GM23338 (cell line): ENCODE measurements at regions not wholly inside any gene's neighbourhood (a gene's known extent, or its start where the extent isn't known, plus 50 kb on each side); places are given as distances from the start of the nearest gene placed in this dataset.

Experiments used
- ATAC-seq: fragments of 200-7000 bp; cut with Tn5 transposase; 3 replicates; pipeline ENCODE4 v1.9.1; 2020
- DNase-seq: peaks from one replicate; pipeline ENCODE4 v3.0.0-alpha.2; 2015; ENCODE audit warnings: low spot score
- H2AFZ ChIP-seq: fragments of 200-600 bp; sonication (generic); 2 replicates; pipeline ENCODE4 v1.8.0; 2016; ENCODE audit warnings: antibody characterized with exemption, mild to moderate bottlenecking, moderate library complexity
- H3F3A ChIP-seq: fragments of 200-600 bp; sonication (generic); replicated peaks from 2 replicates; pipeline ENCODE4 v1.8.0; 2017; ENCODE audit warnings: antibody characterized with exemption, mixed run types, low read depth
- H3K27ac ChIP-seq: fragments of 200-600 bp; sonication (generic); 2 replicates; pipeline ENCODE4 v1.6.1; 2016; ENCODE audit warnings: low read depth
- H3K27me3 ChIP-seq: fragments of 200-600 bp; sonication (generic); 2 replicates; pipeline ENCODE4 v1.8.0; 2016; ENCODE audit warnings: mild to moderate bottlenecking, mixed run types, moderate library complexity; ENCODE audit not compliant: insufficient read depth
- H3K36me3 ChIP-seq: fragments of 200-600 bp; sonication (generic); 2 replicates; pipeline ENCODE4 v1.8.0; 2016; ENCODE audit warnings: mild to moderate bottlenecking; ENCODE audit not compliant: insufficient read depth
- H3K4me1 ChIP-seq: fragments of 200-600 bp; sonication (generic); 2 replicates; pipeline ENCODE4 v1.8.0; 2016; ENCODE audit warnings: mild to moderate bottlenecking, moderate library complexity; ENCODE audit not compliant: insufficient read depth
- H3K4me2 ChIP-seq: fragments of 200-600 bp; sonication (generic); 2 replicates; pipeline ENCODE4 v1.7.1; 2017; ENCODE audit warnings: mixed run types
- H3K4me3 ChIP-seq: fragments of 200-600 bp; sonication (generic); 2 replicates; pipeline ENCODE4 v1.6.1; 2016; ENCODE audit warnings: mixed run types
- H3K79me2 ChIP-seq: fragments of 200-600 bp; sonication (generic); replicated peaks from 2 replicates; pipeline ENCODE4 v1.8.0; 2017; ENCODE audit warnings: mild to moderate bottlenecking; ENCODE audit not compliant: insufficient read depth
- H3K9me2 ChIP-seq: fragments of 200-600 bp; sonication (generic); 2 replicates; pipeline ENCODE4 v1.8.0; 2017; ENCODE audit not compliant: insufficient read depth
- H4K20me1 ChIP-seq: fragments of 200-600 bp; sonication (generic); replicated peaks from 2 replicates; pipeline ENCODE4 v1.8.0; 2017; ENCODE audit warnings: mild to moderate bottlenecking; ENCODE audit not compliant: insufficient read depth
- H3K27ac Mint-ChIP-seq: 2 replicates; pipeline ENCODE4 v1.8.0; 2020; ENCODE audit warnings: inconsistent platforms, mild to moderate bottlenecking, moderate library complexity, mixed read lengths
- H3K27me3 Mint-ChIP-seq: 3 replicates; pipeline ENCODE4 v1.8.0; 2022; ENCODE audit warnings: low read depth, mild to moderate bottlenecking, moderate library complexity, mixed read lengths, inconsistent platforms; ENCODE audit not compliant: insufficient read depth, poor library complexity
- H3K36me3 Mint-ChIP-seq: 3 replicates; pipeline ENCODE4 v1.8.0; 2021; ENCODE audit warnings: low read depth, mild to moderate bottlenecking, inconsistent platforms, moderate library complexity, mixed read lengths
- H3K4me1 Mint-ChIP-seq: 3 replicates; pipeline ENCODE4 v1.8.0; 2020; ENCODE audit warnings: mild to moderate bottlenecking, inconsistent platforms, mixed read lengths
- H3K4me3 Mint-ChIP-seq: 3 replicates; pipeline ENCODE4 v1.8.0; 2021; ENCODE audit warnings: moderate library complexity, mild to moderate bottlenecking, inconsistent platforms, mixed read lengths
- H3K9me3 Mint-ChIP-seq: 3 replicates; pipeline ENCODE4 v1.8.0; 2020; ENCODE audit warnings: moderate library complexity, mild to moderate bottlenecking, inconsistent platforms, mixed read lengths
- CREB1 ChIP-seq: fragments of 250-450 bp; sonication (Bioruptor Pico); IDR thresholded peaks from 2 replicates; pipeline ENCODE4 v1.5.0; 2020; ENCODE audit warnings: low read depth, mild to moderate bottlenecking, moderate library complexity
- CTCF ChIP-seq, 2 experiments: fragments of 200-600 bp in 1 of 2; sonication (generic) in 1 of 2; conservative IDR thresholded peaks; 2 replicates each; pipeline versions ENCODE4 v1.5.1 to v1.6.1; 2016 to 2017; ENCODE audit warnings: antibody characterized with exemption in 2 of 2, low read depth in 2 of 2, mild to moderate bottlenecking in 2 of 2, moderate library complexity in 1 of 2
- ETS1 ChIP-seq: IDR thresholded peaks from 2 replicates; pipeline ENCODE4 v1.6.1; 2016; ENCODE audit warnings: antibody characterized with exemption
- EZH2 ChIP-seq: fragments of 200-600 bp; sonication (generic); IDR thresholded peaks from one replicate; pipeline ENCODE4 v1.8.0; 2017; ENCODE audit warnings: antibody characterized with exemption, mild to moderate bottlenecking, low read depth; ENCODE audit not compliant: unreplicated experiment
- EZH2phosphoT487 ChIP-seq: fragments of 200-600 bp; sonication (generic); IDR thresholded peaks from one replicate; pipeline ENCODE4 v1.8.1; 2018; ENCODE audit warnings: antibody characterized with exemption; ENCODE audit not compliant: unreplicated experiment
- JUNB ChIP-seq: IDR thresholded peaks from one replicate; pipeline ENCODE4 v1.6.1; 2016; ENCODE audit warnings: antibody characterized with exemption; ENCODE audit not compliant: unreplicated experiment
- NANOG ChIP-seq: IDR thresholded peaks from 2 replicates; pipeline ENCODE4 v1.6.1; 2016; ENCODE audit warnings: antibody characterized with exemption, borderline replicate concordance
- POLR2AphosphoS5 ChIP-seq: IDR thresholded peaks from 2 replicates; pipeline ENCODE4 v1.6.1; 2016; ENCODE audit warnings: antibody characterized with exemption, low read depth
- REST ChIP-seq: IDR thresholded peaks from one replicate; pipeline ENCODE4 v1.6.1; 2018; ENCODE audit warnings: antibody characterized with exemption; ENCODE audit not compliant: unreplicated experiment
- STAT1 ChIP-seq: IDR thresholded peaks from one replicate; pipeline ENCODE4 v1.6.1; 2016; ENCODE audit warnings: antibody characterized with exemption; ENCODE audit not compliant: unreplicated experiment
- ZNF114 ChIP-seq: fragments of 250-450 bp; sonication (Bioruptor Pico); IDR thresholded peaks from 2 replicates; pipeline ENCODE4 v1.5.0; 2020; ENCODE audit warnings: mild to moderate bottlenecking, moderate library complexity
- ZNF331 ChIP-seq: fragments of 250-450 bp; sonication (Bioruptor Pico); IDR thresholded peaks from 2 replicates; pipeline ENCODE4 v1.5.0; 2020; ENCODE audit warnings: low read depth, mild to moderate bottlenecking, moderate library complexity
- ZNF462 ChIP-seq: fragments of 250-450 bp; sonication (Bioruptor Pico); IDR thresholded peaks from 2 replicates; pipeline ENCODE4 v1.5.0; 2020; ENCODE audit warnings: mild to moderate bottlenecking, moderate library complexity

- H3K4me3 ChIP-seq = no peak overlapping the region
- H3K9me2 ChIP-seq = no peaks in the 10 kb centered on the region
- no peaks in the 10 kb centered on the region for H4K20me1 ChIP-seq
- ATAC-seq (no peak), DNase-seq (no peak)
- no peaks in the 10 kb centered on the region for H3K27me3 Mint-ChIP-seq
- no peaks in the 10 kb centered on the region for H3K27me3 ChIP-seq
- H3K36me3 ChIP-seq = no peaks in the 10 kb centered on the region
- H2AFZ ChIP-seq = peak overlapping the region; percentile 44; the same call in 1 of the 2 replicates
- no peak overlapping the region for H3K4me2 ChIP-seq
- H3K4me1 Mint-ChIP-seq = peaks cover 6% of the 10 kb centered on the region; the same call in 1 of the 3 replicates
- TF ChIP-seq CREB1 (CRISPR knock-in tag) = no peak
- no peak for TF ChIP-seq POLR2AphosphoS5
- TF ChIP-seq NANOG = no peak
- no peak for TF ChIP-seq STAT1
- no peak for TF ChIP-seq CTCF (conservative IDR thresholded peaks at IDR 0.05; ENCODE audit: low read depth in 2 of 2)
- no peak for TF ChIP-seq EZH2phosphoT487
- no peak for TF ChIP-seq ZNF114 (CRISPR knock-in tag)
- no peak for TF ChIP-seq JUNB
- no peak for TF ChIP-seq EZH2
- no peak for TF ChIP-seq ETS1
- no peak for TF ChIP-seq ZNF331 (CRISPR knock-in tag)
- no peak for TF ChIP-seq ZNF462 (CRISPR knock-in tag)
- TF ChIP-seq REST = no peak
- H3K9me3 Mint-ChIP-seq = peaks cover 23% of the 10 kb centered on the region
- no peak overlapping the region for H3K27ac ChIP-seq
- H3K36me3 Mint-ChIP-seq = peaks cover 14% of the 10 kb centered on the region
- no peak overlapping the region for H3K27ac Mint-ChIP-seq
- no peaks in the 10 kb centered on the region for H3F3A ChIP-seq
- H3K4me3 Mint-ChIP-seq = no peak overlapping the region
- H3K4me1 ChIP-seq = no peaks in the 10 kb centered on the region
- no peaks in the 10 kb centered on the region for H3K79me2 ChIP-seq
Measured at GRCh38 chr2:35339211-35339610, 1016.4 kb upstream of the CRIM1 start.
